ENCODE measurements at regions not wholly inside any gene's neighbourhood (a gene's known extent, or its start where the extent isn't known, plus 50 kb on each side); places are given as distances from the start of the nearest gene placed in this dataset.

DNA sequence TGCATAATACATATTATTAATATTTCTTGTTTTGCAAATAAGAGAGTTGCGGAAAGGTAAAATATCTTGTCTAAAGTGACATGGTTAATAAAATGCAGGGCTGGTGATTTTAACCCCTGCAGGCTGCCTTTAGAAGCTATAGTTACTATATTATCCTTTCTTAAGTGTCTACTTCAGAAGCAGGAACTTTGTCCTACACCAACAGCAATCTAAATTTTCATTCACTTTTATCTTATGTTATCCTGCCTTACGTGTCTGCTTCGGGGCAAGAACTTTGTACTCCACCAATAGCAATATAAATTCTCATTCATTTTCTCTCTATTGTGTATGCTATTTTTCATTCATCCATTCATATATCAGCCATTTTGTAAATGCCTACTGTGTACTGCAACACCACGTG lies 719.5 kb downstream of the TLR4 start:
- Histone ChIP-seq H3K4me2 (ENCODE audit: low read length) (no peak overlapping the region), H3K4me3 (ENCODE audit: low read depth, low read length, poor library complexity, severe bottlenecking) (no peak overlapping the region), H3K4me1 (ENCODE audit: insufficient read depth, low read length, severe bottlenecking) (no peaks in the 10 kb centered on the region), H4K20me1 (ENCODE audit: insufficient read depth, low read length) (no peaks in the 10 kb centered on the region), H3K27me3 (ENCODE audit: insufficient read depth, low read length) (no peaks in the 10 kb centered on the region), H3K79me2 (ENCODE audit: insufficient read depth, low read length) (no peaks in the 10 kb centered on the region), H3K9me2 (ENCODE audit: low read depth, low read length) (no peaks in the 10 kb centered on the region), H3K9ac (ENCODE audit: low read length) (no peak overlapping the region), H3F3A (ENCODE audit: insufficient read depth, low read length) (no peaks in the 10 kb centered on the region), H3K27ac (ENCODE audit: low read depth, low read length, poor library complexity, severe bottlenecking) (no peak overlapping the region), H3K36me3 (ENCODE audit: insufficient read depth, low read length) (no peaks in the 10 kb centered on the region), H3K9me3 (ENCODE audit: low read length) (no peaks in the 10 kb centered on the region), H2AFZ (ENCODE audit: low read length) (no peak overlapping the region)
- no peak for TF ChIP-seq EZH2 (IDR thresholded peaks at IDR 0.05; ENCODE audit: borderline replicate concordance, low read length)
- TF ChIP-seq, protein P1, sequence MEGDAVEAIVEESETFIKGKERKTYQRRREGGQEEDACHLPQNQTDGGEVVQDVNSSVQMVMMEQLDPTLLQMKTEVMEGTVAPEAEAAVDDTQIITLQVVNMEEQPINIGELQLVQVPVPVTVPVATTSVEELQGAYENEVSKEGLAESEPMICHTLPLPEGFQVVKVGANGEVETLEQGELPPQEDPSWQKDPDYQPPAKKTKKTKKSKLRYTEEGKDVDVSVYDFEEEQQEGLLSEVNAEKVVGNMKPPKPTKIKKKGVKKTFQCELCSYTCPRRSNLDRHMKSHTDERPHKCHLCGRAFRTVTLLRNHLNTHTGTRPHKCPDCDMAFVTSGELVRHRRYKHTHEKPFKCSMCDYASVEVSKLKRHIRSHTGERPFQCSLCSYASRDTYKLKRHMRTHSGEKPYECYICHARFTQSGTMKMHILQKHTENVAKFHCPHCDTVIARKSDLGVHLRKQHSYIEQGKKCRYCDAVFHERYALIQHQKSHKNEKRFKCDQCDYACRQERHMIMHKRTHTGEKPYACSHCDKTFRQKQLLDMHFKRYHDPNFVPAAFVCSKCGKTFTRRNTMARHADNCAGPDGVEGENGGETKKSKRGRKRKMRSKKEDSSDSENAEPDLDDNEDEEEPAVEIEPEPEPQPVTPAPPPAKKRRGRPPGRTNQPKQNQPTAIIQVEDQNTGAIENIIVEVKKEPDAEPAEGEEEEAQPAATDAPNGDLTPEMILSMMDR (IDR thresholded peaks at IDR 0.05; ENCODE audit: low read length) = no peak

GRCh38 chr9:118426772-118427171 lies 722.6 kb downstream of the TLR4 start:
- Histone ChIP-seq H3F3A (ENCODE audit: insufficient read depth, low read length) (no peaks in the 10 kb centered on the region), H3K27ac (ENCODE audit: low read depth, low read length, poor library complexity, severe bottlenecking) (no peak overlapping the region), H3K36me3 (ENCODE audit: insufficient read depth, low read length) (no peaks in the 10 kb centered on the region), H3K79me2 (ENCODE audit: insufficient read depth, low read length) (no peaks in the 10 kb centered on the region), H3K4me1 (ENCODE audit: insufficient read depth, low read length, severe bottlenecking) (no peaks in the 10 kb centered on the region), H3K4me2 (ENCODE audit: low read length) (no peak overlapping the region), H3K4me3 (ENCODE audit: low read depth, low read length, poor library complexity, severe bottlenecking) (no peak overlapping the region), H3K9me2 (ENCODE audit: low read depth, low read length) (no peaks in the 10 kb centered on the region), H3K9ac (ENCODE audit: low read length) (no peak overlapping the region), H2AFZ (ENCODE audit: low read length) (no peak overlapping the region), H4K20me1 (ENCODE audit: insufficient read depth, low read length) (no peaks in the 10 kb centered on the region), H3K27me3 (ENCODE audit: insufficient read depth, low read length) (no peaks in the 10 kb centered on the region), H3K9me3 (ENCODE audit: low read length) (no peaks in the 10 kb centered on the region)
- TF ChIP-seq, protein P1 (IDR thresholded peaks at IDR 0.05; ENCODE audit: low read length) = no peak
- TF ChIP-seq EZH2 (IDR thresholded peaks at IDR 0.05; ENCODE audit: borderline replicate concordance, low read length) = no peak

GRCh38 chr9:118438810-118439209 lies 734.6 kb downstream of the TLR4 start:
- Histone ChIP-seq H3F3A (ENCODE audit: insufficient read depth, low read length) (no peaks in the 10 kb centered on the region), H3K9me2 (ENCODE audit: low read depth, low read length) (no peaks in the 10 kb centered on the region), H3K27me3 (ENCODE audit: insufficient read depth, low read length) (no peaks in the 10 kb centered on the region), H3K9me3 (ENCODE audit: low read length) (no peaks in the 10 kb centered on the region), H3K4me3 (ENCODE audit: low read depth, low read length, poor library complexity, severe bottlenecking) (no peak overlapping the region), H3K4me2 (ENCODE audit: low read length) (no peak overlapping the region), H2AFZ (ENCODE audit: low read length) (no peak overlapping the region), H4K20me1 (ENCODE audit: insufficient read depth, low read length) (no peaks in the 10 kb centered on the region), H3K4me1 (ENCODE audit: insufficient read depth, low read length, severe bottlenecking) (no peaks in the 10 kb centered on the region), H3K9ac (ENCODE audit: low read length) (no peak overlapping the region), H3K79me2 (ENCODE audit: insufficient read depth, low read length) (no peaks in the 10 kb centered on the region), H3K27ac (ENCODE audit: low read depth, low read length, poor library complexity, severe bottlenecking) (no peak overlapping the region), H3K36me3 (ENCODE audit: insufficient read depth, low read length) (no peaks in the 10 kb centered on the region)
- TF ChIP-seq, protein P1 (IDR thresholded peaks at IDR 0.05; ENCODE audit: low read length) = no peak
- no peak for TF ChIP-seq EZH2 (IDR thresholded peaks at IDR 0.05; ENCODE audit: borderline replicate concordance, low read length)

All from OCI-LY1 (cell line).